ENCODE measurements at regions not wholly inside any gene's neighbourhood (a gene's known extent, or its start where the extent isn't known, plus 50 kb on each side); places are given as distances from the start of the nearest gene placed in this dataset.

DNA sequence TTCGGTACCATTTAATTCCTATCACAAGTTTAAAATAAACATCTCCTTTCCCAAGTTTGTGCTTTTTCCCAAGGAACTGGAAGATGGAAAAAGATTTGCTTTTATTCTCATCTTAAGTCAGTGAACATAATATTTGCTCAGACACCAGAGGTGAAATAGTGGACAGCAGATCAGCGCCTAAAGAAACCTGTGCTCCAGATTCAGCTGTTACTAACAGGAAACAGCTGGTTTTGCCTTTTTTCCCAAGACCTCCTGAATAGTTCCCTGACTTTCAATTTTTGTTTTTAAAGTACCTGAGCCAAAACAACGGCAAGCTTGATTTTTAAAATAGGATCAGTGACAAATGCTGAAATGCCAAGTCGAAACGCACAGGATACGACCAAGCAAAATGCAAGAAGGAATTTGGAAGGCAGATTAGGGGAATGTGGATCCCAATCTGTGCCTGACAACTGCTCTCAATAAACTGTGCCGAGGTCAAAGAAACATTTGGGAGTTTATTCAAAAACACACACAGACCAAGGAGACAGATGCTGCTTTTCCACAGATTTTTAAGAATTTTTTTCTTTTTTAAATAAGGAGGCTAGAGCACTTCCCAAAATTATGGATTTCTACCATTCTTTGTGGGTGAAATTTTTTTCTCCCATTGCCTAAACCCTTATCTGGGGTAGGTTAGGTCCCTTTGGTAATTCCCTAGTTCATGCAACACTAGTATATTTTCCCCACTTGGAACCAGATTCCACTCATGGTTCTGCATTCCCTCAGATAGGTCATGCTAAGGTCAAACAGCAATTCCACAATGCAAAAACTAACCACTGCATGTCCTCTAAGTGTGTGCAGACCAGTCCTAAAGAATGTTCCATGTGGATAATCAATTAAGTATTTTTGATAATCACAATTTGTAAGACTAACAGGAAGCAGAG is 121.5 kb upstream of the PDE1A start:
- in situ Hi-C loops (cut with MboI), result no loop called here
- H3K4me2 ChIP-seq (ENCODE audit: control insufficient read depth, insufficient read depth), result no peak overlapping the region

More for the DNA sequence above, 121.5 kb upstream of the PDE1A start:
- H3K9me3 ChIP-seq (replicated peaks; ENCODE audit: control insufficient read depth, insufficient read depth, low read length), result no peaks in the 10 kb centered on the region
- no peak overlapping the region for H3K4me3 ChIP-seq
- WGBS (ENCODE audit: insufficient coverage, insufficient replicate concordance, low lambda C conversion rate, missing lambda C conversion rate), result 18% methylated on average over 7 of the region's 7 CpGs
- ChIA-PET RAD21 (ENCODE audit: unreplicated experiment) (no interaction called here), CTCF (no interaction called here), POLR2A (no interaction called here), SMC1A (ENCODE audit: uncharacterized antibody, unreplicated experiment) (no interaction called here)
- no peaks in the 10 kb centered on the region for H3K27me3 ChIP-seq (replicated peaks in 1 of 2; ENCODE audit: control insufficient read depth in 2 of 2, insufficient read depth in 2 of 2, low read length in 1 of 2)
- TF ChIP-seq ZNF622 (IDR thresholded peaks at IDR 0.05), result no peak
- TF ChIP-seq SIX5 (IDR thresholded peaks at IDR 0.05; ENCODE audit: low read depth, low read length, severe bottlenecking), result no peak
- TF ChIP-seq SREBF1 (IDR thresholded peaks at IDR 0.05; ENCODE audit: low read length), result no peak
- no peak for TF ChIP-seq POLR2A (IDR thresholded peaks at IDR 0.05; ENCODE audit: low read depth, low read length)
- no peak for TF ChIP-seq RBBP5 (conservative IDR thresholded peaks at IDR 0.05)
- no peak for TF ChIP-seq IRF4 (IDR thresholded peaks at IDR 0.05; ENCODE audit: low read depth, low read length)
- TF ChIP-seq ETV6 (conservative IDR thresholded peaks at IDR 0.05 in 1 of 2, IDR thresholded peaks at IDR 0.05 in 1 of 2; ENCODE audit: borderline replicate concordance in 1 of 2, low read depth in 1 of 2), result no peak
- no peak for TF ChIP-seq NR2C1 (IDR thresholded peaks at IDR 0.05)
- no peak for TF ChIP-seq SIN3A (IDR thresholded peaks at IDR 0.05; ENCODE audit: low read depth, low read length)
- no peak for TF ChIP-seq BCL11A (IDR thresholded peaks at IDR 0.05; ENCODE audit: low read depth, low read length)
- TF ChIP-seq, protein P1, sequence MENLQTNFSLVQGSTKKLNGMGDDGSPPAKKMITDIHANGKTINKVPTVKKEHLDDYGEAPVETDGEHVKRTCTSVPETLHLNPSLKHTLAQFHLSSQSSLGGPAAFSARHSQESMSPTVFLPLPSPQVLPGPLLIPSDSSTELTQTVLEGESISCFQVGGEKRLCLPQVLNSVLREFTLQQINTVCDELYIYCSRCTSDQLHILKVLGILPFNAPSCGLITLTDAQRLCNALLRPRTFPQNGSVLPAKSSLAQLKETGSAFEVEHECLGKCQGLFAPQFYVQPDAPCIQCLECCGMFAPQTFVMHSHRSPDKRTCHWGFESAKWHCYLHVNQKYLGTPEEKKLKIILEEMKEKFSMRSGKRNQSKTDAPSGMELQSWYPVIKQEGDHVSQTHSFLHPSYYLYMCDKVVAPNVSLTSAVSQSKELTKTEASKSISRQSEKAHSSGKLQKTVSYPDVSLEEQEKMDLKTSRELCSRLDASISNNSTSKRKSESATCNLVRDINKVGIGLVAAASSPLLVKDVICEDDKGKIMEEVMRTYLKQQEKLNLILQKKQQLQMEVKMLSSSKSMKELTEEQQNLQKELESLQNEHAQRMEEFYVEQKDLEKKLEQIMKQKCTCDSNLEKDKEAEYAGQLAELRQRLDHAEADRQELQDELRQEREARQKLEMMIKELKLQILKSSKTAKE (IDR thresholded peaks at IDR 0.05; ENCODE audit: low read depth, poor library complexity, severe bottlenecking), result no peak
- H3K4me1 ChIP-seq (ENCODE audit: control insufficient read depth, insufficient read depth, low read length), result peaks cover 3% of the 10 kb centered on the region
- no peak overlapping the region for H2AFZ ChIP-seq (ENCODE audit: control insufficient read depth, low read depth, low read length)
- no peak overlapping the region for H3K9ac ChIP-seq (ENCODE audit: control insufficient read depth, insufficient read depth, low read length)
- H4K20me1 ChIP-seq (ENCODE audit: control insufficient read depth, insufficient read depth), result no peaks in the 10 kb centered on the region
- no peak overlapping the region for H3K27ac ChIP-seq (ENCODE audit: control insufficient read depth, insufficient read depth)
- no peaks in the 10 kb centered on the region for H3K79me2 ChIP-seq (ENCODE audit: control insufficient read depth, insufficient read depth, low read length)
- intact Hi-C loops (cut with micrococcal nuclease; ENCODE audit: unreplicated experiment), result no loop called here
- FAIRE-seq (no peak), ATAC-seq (no peak), DNase-seq (ENCODE audit: low read depth, low spot score) (no peak)
- no TSS peak for BruUV-seq (replicated peaks)
- no peaks in the 10 kb centered on the region for H3K36me3 ChIP-seq (ENCODE audit: control insufficient read depth in 2 of 2, insufficient read depth in 2 of 2, low read length in 1 of 2)

Data from GM12878 (cell line).